Panc1 (cell line): ENCODE measurements at regions not wholly inside any gene's neighbourhood (a gene's known extent, or its start where the extent isn't known, plus 50 kb on each side); places are given as distances from the start of the nearest gene placed in this dataset.

Experiments used
- ATAC-seq: fragments of 200-7000 bp; cut with Tn5 transposase; 2 replicates; pipeline ENCODE4 v1.9.1; 2020; ENCODE audit warnings: mild to moderate bottlenecking, moderate library complexity
- BruUV-seq: library from RNA; stranded (reverse); fragments of 400-500 nt; replicated peaks from 2 replicates; lab custom pipeline; 2021; lab: Mats Ljungman, UMichigan
- CTCF ChIA-PET: fragments of 300-600 bp; sonication (Branson Sonifier 250); formaldehyde crosslinking; loops from one replicate; lab custom pipeline; 2022; ENCODE audit warnings: antibody characterized with exemption; lab: Charles Lee
- POLR2A ChIA-PET: fragments of 300-600 bp; sonication (Branson Sonifier 250); formaldehyde crosslinking; loops from one replicate; lab custom pipeline; 2022; ENCODE audit warnings: antibody characterized with exemption; lab: Charles Lee
- DNase-seq: peaks from one replicate; pipeline ENCODE4 v3.0.0-alpha.2; 2010; ENCODE audit warnings: low read depth, low spot score
- H3K27ac ChIP-seq: 2 replicates; pipeline ENCODE4 v1.5.1; 2011; ENCODE audit warnings: mild to moderate bottlenecking, low read length, inconsistent platforms
- H3K27me3 ChIP-seq: fragments of 200-500 bp; sonication (Bioruptor generic); 2 replicates; pipeline ENCODE4 v1.6.0; 2014; ENCODE audit warnings: low read length, inconsistent platforms; ENCODE audit not compliant: control insufficient read depth, insufficient read depth
- H3K36me3 ChIP-seq: fragments of 200-500 bp; sonication (Bioruptor generic); 2 replicates; pipeline ENCODE4 v1.5.1; 2014; ENCODE audit warnings: inconsistent platforms, mild to moderate bottlenecking, low read length, moderate library complexity; ENCODE audit not compliant: control insufficient read depth, insufficient read depth
- H3K4me1 ChIP-seq: 2 replicates; pipeline ENCODE4 v1.5.1; 2011; ENCODE audit warnings: inconsistent platforms, mild to moderate bottlenecking, low read length, moderate library complexity; ENCODE audit not compliant: control insufficient read depth, insufficient read depth
- H3K4me3 ChIP-seq, 2 experiments: 2 replicates each; pipeline ENCODE4 v1.5.1; 2011 to 2012; ENCODE audit warnings: low read depth in 2 of 2, low read length in 2 of 2, mild to moderate bottlenecking in 2 of 2, inconsistent platforms in 1 of 2, moderate library complexity in 1 of 2
- H3K9me3 ChIP-seq: fragments of 200-500 bp; sonication (Bioruptor generic); 2 replicates; pipeline ENCODE4 v1.5.1; 2014; ENCODE audit warnings: low read depth, mild to moderate bottlenecking, inconsistent platforms, low read length, moderate library complexity; ENCODE audit not compliant: control insufficient read depth, insufficient read depth
- POLR2AphosphoS5 ChIP-seq: IDR thresholded peaks from 2 replicates; pipeline ENCODE4 v1.6.1; 2012; ENCODE audit warnings: mild to moderate bottlenecking, low read depth, low read length, moderate library complexity
- SIN3A ChIP-seq: IDR thresholded peaks from 2 replicates; pipeline ENCODE4 v1.6.1; 2012; ENCODE audit warnings: low read depth, mild to moderate bottlenecking, low read length, moderate library complexity, borderline replicate concordance; ENCODE audit not compliant: insufficient read depth
- TCF7L2 ChIP-seq: IDR thresholded peaks from 2 replicates; pipeline ENCODE4 v1.6.1; 2011; ENCODE audit warnings: mild to moderate bottlenecking, low read depth, low read length, inconsistent platforms
- in situ Hi-C: cut with HindIII; loops from 2 replicates; pipeline ENCODE4 v1.10.0; 2016; ENCODE audit warnings: low sequenced_read_pairs, low pct_unique_long_range_greater_than_20kb
- intact Hi-C: fragments of 100-400 bp; cut with micrococcal nuclease; formaldehyde crosslinking; loops from one replicate; pipeline ENCODE4 v1.10.0; 2022; ENCODE audit not compliant: unreplicated experiment
- TF ChIP-seq, protein P1 (sequence below), 2 experiments: IDR thresholded peaks; 2 replicates each; pipeline ENCODE4 v1.6.1; 2011 to 2012; ENCODE audit warnings: low read depth in 2 of 2, control low read depth in 1 of 2, low read length in 1 of 2, mild to moderate bottlenecking in 1 of 2, moderate library complexity in 1 of 2; ENCODE audit not compliant: insufficient read depth in 1 of 2
- TF ChIP-seq, protein P2 (sequence below): fragments of 450-650 bp; IDR thresholded peaks from 2 replicates; pipeline ENCODE4 v1.5.1; 2017; ENCODE audit warnings: mild to moderate bottlenecking

DNA sequence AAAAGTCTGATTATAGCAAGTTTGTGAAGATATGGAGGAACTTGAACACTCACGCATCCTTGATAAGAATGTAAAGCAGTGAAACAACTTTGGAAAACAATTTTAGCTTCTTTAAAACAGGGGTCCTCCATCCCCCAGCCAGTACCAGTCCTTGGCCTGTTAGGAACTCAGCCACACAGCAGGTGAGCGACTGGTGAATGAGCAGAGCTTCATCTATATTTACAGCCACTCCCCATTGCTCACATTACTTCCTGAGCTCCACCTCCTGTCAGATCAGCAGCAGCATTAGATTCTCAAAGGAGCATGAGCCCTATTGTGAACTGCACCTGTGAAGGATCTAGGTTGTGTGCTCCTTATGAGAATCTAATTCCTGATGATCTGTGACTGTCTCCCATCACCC is 530.3 kb upstream of the PRKX start:
- ATAC-seq = no peak
- TF ChIP-seq, protein P1, sequence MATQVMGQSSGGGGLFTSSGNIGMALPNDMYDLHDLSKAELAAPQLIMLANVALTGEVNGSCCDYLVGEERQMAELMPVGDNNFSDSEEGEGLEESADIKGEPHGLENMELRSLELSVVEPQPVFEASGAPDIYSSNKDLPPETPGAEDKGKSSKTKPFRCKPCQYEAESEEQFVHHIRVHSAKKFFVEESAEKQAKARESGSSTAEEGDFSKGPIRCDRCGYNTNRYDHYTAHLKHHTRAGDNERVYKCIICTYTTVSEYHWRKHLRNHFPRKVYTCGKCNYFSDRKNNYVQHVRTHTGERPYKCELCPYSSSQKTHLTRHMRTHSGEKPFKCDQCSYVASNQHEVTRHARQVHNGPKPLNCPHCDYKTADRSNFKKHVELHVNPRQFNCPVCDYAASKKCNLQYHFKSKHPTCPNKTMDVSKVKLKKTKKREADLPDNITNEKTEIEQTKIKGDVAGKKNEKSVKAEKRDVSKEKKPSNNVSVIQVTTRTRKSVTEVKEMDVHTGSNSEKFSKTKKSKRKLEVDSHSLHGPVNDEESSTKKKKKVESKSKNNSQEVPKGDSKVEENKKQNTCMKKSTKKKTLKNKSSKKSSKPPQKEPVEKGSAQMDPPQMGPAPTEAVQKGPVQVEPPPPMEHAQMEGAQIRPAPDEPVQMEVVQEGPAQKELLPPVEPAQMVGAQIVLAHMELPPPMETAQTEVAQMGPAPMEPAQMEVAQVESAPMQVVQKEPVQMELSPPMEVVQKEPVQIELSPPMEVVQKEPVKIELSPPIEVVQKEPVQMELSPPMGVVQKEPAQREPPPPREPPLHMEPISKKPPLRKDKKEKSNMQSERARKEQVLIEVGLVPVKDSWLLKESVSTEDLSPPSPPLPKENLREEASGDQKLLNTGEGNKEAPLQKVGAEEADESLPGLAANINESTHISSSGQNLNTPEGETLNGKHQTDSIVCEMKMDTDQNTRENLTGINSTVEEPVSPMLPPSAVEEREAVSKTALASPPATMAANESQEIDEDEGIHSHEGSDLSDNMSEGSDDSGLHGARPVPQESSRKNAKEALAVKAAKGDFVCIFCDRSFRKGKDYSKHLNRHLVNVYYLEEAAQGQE (IDR thresholded peaks at IDR 0.05; ENCODE audit: insufficient read depth in 1 of 2, low read depth in 2 of 2, low read length in 1 of 2) = no peak
- TF ChIP-seq, protein P2, sequence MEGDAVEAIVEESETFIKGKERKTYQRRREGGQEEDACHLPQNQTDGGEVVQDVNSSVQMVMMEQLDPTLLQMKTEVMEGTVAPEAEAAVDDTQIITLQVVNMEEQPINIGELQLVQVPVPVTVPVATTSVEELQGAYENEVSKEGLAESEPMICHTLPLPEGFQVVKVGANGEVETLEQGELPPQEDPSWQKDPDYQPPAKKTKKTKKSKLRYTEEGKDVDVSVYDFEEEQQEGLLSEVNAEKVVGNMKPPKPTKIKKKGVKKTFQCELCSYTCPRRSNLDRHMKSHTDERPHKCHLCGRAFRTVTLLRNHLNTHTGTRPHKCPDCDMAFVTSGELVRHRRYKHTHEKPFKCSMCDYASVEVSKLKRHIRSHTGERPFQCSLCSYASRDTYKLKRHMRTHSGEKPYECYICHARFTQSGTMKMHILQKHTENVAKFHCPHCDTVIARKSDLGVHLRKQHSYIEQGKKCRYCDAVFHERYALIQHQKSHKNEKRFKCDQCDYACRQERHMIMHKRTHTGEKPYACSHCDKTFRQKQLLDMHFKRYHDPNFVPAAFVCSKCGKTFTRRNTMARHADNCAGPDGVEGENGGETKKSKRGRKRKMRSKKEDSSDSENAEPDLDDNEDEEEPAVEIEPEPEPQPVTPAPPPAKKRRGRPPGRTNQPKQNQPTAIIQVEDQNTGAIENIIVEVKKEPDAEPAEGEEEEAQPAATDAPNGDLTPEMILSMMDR = no peak
- no peak for TF ChIP-seq POLR2AphosphoS5
- TF ChIP-seq SIN3A = no peak
- TF ChIP-seq TCF7L2 = no peak
- Histone ChIP-seq H3K4me3 (no peak overlapping the region), H3K36me3 (no peaks in the 10 kb centered on the region), H3K4me1 (no peaks in the 10 kb centered on the region), H3K27ac (no peak overlapping the region), H3K27me3 (no peaks in the 10 kb centered on the region), H3K9me3 (no peaks in the 10 kb centered on the region)
- no TSS peak for BruUV-seq
- in situ Hi-C loops (no loop called here), intact Hi-C loops (no loop called here)
- POLR2A ChIA-PET = no interaction called here
- CTCF ChIA-PET = no interaction called here
- DNase-seq = no peak

DNA sequence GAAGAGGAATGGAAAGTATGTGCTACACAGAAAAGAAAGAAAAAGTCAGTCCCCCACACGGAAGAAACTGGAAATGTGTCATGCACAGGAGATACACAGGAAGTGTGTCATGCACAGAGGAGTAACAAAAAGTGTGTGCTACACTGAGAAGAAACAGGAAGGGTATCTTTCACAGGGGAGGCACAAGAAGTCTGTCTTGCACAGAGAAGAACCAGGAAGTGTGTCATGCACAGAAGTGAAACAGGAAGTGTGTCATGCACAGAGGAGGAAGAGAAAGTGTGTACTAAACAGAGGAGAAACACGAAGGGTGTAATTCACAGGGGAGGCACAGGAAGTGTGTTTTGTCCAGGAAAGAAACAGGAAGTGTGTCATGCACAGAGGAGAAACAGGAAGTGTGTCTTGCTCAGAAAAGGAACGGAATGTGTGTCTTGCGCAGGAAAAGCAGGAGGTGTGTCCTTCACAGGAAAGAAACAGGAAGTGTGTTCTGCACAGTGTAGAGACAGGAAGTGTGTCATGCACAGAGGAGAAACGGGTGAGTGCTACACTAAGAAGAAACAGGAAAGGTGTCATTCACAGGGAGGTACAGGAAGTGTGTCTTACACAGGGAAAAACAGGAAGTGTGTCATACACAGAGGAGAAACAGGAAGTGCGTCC is 527.2 kb upstream of the PRKX start:
- ATAC-seq (no peak), DNase-seq (no peak)
- H3K4me3 ChIP-seq = no peak overlapping the region
- BruUV-seq = no TSS peak
- H3K27ac ChIP-seq = no peak overlapping the region
- no peaks in the 10 kb centered on the region for H3K36me3 ChIP-seq
- ChIA-PET POLR2A (no interaction called here), CTCF (no interaction called here)
- no peaks in the 10 kb centered on the region for H3K4me1 ChIP-seq
- TF ChIP-seq, protein P2 = no peak
- TF ChIP-seq TCF7L2 = no peak
- TF ChIP-seq, protein P1 (IDR thresholded peaks at IDR 0.05; ENCODE audit: insufficient read depth in 1 of 2, low read depth in 2 of 2, low read length in 1 of 2) = no peak
- no peak for TF ChIP-seq SIN3A
- no peak for TF ChIP-seq POLR2AphosphoS5
- in situ Hi-C loops = no loop called here
- H3K27me3 ChIP-seq = no peaks in the 10 kb centered on the region
- intact Hi-C loops = no loop called here
- H3K9me3 ChIP-seq = no peaks in the 10 kb centered on the region
